ENCODE measurements at regions not wholly inside any gene's neighbourhood (a gene's known extent, or its start where the extent isn't known, plus 50 kb on each side); places are given as distances from the start of the nearest gene placed in this dataset.
A peak's percentile ranks its signal among the peaks of the same experiment; 100 is the strongest.
"Not testable (repeated sequence)": the region's sequence is repeated elsewhere in the genome, so short reads cannot be mapped to it uniquely, and the experiment has no call there.

- Histone ChIP-seq H3K9me3 (no peaks in the 10 kb centered on the region), H3K36me3 (no peaks in the 10 kb centered on the region), H3K27ac (no peak overlapping the region), H3K27me3 (no peaks in the 10 kb centered on the region), H3K4me3 (no peak overlapping the region), H3K4me1 (no peaks in the 10 kb centered on the region)
- no peak for DNase-seq (ENCODE audit: low spot score in 2 of 2)
- no peak for TF ChIP-seq CTCF (IDR thresholded peaks at IDR 0.05)
- no peak for TF ChIP-seq EP300 (IDR thresholded peaks at IDR 0.05)
- TF ChIP-seq POLR2A (IDR thresholded peaks at IDR 0.05): no peak
- WGBS, 2 donors: 75 to 81% methylated on average over 1 of the region's 1 CpG
Observed at GRCh38 chr9:26216702-26217101, 538.5 kb upstream of the TUSC1 start.

- DNase-seq (ENCODE audit: low spot score in 2 of 2); H3K27ac ChIP-seq; H3K4me3 ChIP-seq; H3K9me3 ChIP-seq; H3K27me3 ChIP-seq; H3K36me3 ChIP-seq: not testable (repeated sequence)
- 96 to 98% methylated on average over 38 to 45 of the region's 61 CpGs for WGBS, 2 donors
- peaks cover 0 to 16% (median 5%) of the 10 kb centered on the region in 4 donors for H3K4me1 ChIP-seq
Observed at GRCh38 chr9:26214713-26215444, 536.6 kb upstream of the TUSC1 start.

- Histone ChIP-seq H3K4me3 (no peak overlapping the region), H3K9me3 (no peaks in the 10 kb centered on the region), H3K27ac (peak overlapping the region in 2 of 4 donors; percentile 3 to 54), H3K36me3 (no peaks in the 10 kb centered on the region), H3K4me1 (peaks cover 0 to 19% (median 7%) of the 10 kb centered on the region in 4 donors), H3K27me3 (no peaks in the 10 kb centered on the region)
- TF ChIP-seq CTCF (IDR thresholded peaks at IDR 0.05) (no peak), POLR2A (IDR thresholded peaks at IDR 0.05) (no peak), EP300 (IDR thresholded peaks at IDR 0.05) (no peak)
- DNase-seq (ENCODE audit: low spot score in 2 of 2): peak in 1 of 2 donors; percentile 7
- 21% methylated on average over 6 of the region's 6 CpGs for WGBS, 2 donors
Observed at GRCh38 chr9:26210338-26210851, 532.2 kb upstream of the TUSC1 start.

- no peak for TF ChIP-seq EP300 (IDR thresholded peaks at IDR 0.05)
- H3K27me3 ChIP-seq: no peaks in the 10 kb centered on the region
- H3K4me1 ChIP-seq: peaks cover 0 to 7% (median 3%) of the 10 kb centered on the region in 4 donors
- WGBS, 2 donors: 92 to 96% methylated on average over 3 of the region's 3 CpGs
- DNase-seq (ENCODE audit: low spot score in 2 of 2): no peak
- no peaks in the 10 kb centered on the region for H3K36me3 ChIP-seq
- no peaks in the 10 kb centered on the region for H3K9me3 ChIP-seq
- no peak overlapping the region for H3K27ac ChIP-seq
- no peak overlapping the region for H3K4me3 ChIP-seq
Observed at GRCh38 chr9:26205261-26205660, 527.0 kb upstream of the TUSC1 start.

- Histone ChIP-seq H3K9me3 (peaks cover 0 to 15% (median 2%) of the 10 kb centered on the region in 4 donors), H3K27me3 (no peaks in the 10 kb centered on the region), H3K4me3 (no peak overlapping the region), H3K36me3 (no peaks in the 10 kb centered on the region), H3K27ac (no peak overlapping the region), H3K4me1 (no peaks in the 10 kb centered on the region)
- DNase-seq (ENCODE audit: low spot score in 2 of 2): no peak
- TF ChIP-seq CTCF (IDR thresholded peaks at IDR 0.05) (no peak), POLR2A (IDR thresholded peaks at IDR 0.05) (no peak), EP300 (IDR thresholded peaks at IDR 0.05) (no peak)
- WGBS, 2 donors: 96% methylated on average over 2 of the region's 2 CpGs
Observed at GRCh38 chr9:26193237-26193636, 515.0 kb upstream of the TUSC1 start.

GRCh38 chr9:26191711-26192110 is 513.5 kb upstream of the TUSC1 start:
- no peaks in the 10 kb centered on the region for H3K4me1 ChIP-seq
- H3K27me3 ChIP-seq: no peaks in the 10 kb centered on the region
- no peaks in the 10 kb centered on the region for H3K36me3 ChIP-seq
- WGBS, 2 donors: 94 to 100% methylated on average over 1 of the region's 1 CpG
- DNase-seq (ENCODE audit: low spot score in 2 of 2): no peak
- TF ChIP-seq EP300 (IDR thresholded peaks at IDR 0.05) (no peak), CTCF (IDR thresholded peaks at IDR 0.05) (no peak), POLR2A (IDR thresholded peaks at IDR 0.05) (no peak)
- H3K4me3 ChIP-seq: no peak overlapping the region
- no peak overlapping the region for H3K27ac ChIP-seq
- peaks cover 0 to 15% (median 2%) of the 10 kb centered on the region in 4 donors for H3K9me3 ChIP-seq
